GM12874 (cell line): ENCODE measurements at regions not wholly inside any gene's neighbourhood (a gene's known extent, or its start where the extent isn't known, plus 50 kb on each side); places are given as distances from the start of the nearest gene placed in this dataset.

ENCODE experiments used
- TF ChIP-seq, protein P1 (sequence below): IDR thresholded peaks from 2 replicates; pipeline ENCODE4 v1.5.1; 2011; ENCODE audit warnings: low read depth, mild to moderate bottlenecking, control low read depth, low read length, moderate library complexity; ENCODE audit not compliant: insufficient read depth

DNA sequence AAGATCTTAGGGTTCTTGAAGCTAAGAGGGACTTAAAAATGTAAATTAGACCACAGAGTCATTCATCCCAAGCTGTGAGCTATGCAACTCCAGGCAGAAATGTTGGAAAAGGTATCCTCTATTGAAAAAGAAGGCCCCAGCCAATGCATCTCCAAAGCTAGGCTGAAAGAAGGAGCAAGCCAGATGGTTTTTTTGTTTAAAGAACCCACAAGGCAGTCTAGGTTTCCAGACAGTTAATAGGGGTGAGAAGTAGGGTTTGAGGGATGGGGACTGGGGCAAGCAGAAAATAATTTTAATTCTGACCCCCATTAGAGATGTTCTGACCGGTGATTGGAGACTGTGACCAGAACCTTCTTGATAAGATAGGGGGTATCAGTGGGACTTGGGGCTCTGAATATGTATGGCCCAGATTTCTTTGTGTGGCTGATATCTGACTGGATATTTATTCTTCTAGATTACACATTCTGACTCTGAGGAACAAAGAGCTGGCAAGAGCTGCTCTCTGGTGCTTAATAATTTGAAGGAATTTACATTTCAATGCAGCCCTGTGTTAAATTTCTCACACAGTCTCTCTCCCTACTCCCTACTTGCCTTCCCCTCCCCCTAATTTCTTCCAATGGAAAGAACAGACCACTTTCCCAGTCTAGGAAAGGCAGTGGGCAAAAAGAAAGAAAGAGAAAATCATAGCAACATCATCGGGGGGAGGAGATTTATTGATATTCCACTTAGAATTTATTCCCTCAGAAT is 104.9 kb downstream of the NUF2 start:
- TF ChIP-seq, protein P1, sequence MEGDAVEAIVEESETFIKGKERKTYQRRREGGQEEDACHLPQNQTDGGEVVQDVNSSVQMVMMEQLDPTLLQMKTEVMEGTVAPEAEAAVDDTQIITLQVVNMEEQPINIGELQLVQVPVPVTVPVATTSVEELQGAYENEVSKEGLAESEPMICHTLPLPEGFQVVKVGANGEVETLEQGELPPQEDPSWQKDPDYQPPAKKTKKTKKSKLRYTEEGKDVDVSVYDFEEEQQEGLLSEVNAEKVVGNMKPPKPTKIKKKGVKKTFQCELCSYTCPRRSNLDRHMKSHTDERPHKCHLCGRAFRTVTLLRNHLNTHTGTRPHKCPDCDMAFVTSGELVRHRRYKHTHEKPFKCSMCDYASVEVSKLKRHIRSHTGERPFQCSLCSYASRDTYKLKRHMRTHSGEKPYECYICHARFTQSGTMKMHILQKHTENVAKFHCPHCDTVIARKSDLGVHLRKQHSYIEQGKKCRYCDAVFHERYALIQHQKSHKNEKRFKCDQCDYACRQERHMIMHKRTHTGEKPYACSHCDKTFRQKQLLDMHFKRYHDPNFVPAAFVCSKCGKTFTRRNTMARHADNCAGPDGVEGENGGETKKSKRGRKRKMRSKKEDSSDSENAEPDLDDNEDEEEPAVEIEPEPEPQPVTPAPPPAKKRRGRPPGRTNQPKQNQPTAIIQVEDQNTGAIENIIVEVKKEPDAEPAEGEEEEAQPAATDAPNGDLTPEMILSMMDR = no peak

DNA sequence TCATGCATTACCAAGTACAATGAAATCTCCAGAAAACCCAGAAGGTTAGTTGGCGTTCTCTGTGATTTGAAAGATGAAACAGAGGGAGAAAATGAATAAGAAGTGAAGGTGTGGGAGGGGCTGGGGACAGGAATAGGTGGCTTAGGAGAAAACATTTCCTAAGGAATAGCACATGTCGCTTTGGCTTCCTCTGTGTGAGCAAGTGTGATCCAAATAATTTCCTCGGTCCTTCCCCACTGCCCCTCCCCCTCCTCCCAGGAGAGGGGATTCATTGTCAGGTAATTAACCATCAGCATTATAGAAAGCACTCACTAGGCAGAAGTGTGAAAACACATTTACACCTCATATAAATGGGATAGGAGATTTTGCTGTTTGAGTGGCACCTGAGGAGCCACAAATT is 105.5 kb downstream of the NUF2 start:
- TF ChIP-seq, protein P1 = no peak

DNA sequence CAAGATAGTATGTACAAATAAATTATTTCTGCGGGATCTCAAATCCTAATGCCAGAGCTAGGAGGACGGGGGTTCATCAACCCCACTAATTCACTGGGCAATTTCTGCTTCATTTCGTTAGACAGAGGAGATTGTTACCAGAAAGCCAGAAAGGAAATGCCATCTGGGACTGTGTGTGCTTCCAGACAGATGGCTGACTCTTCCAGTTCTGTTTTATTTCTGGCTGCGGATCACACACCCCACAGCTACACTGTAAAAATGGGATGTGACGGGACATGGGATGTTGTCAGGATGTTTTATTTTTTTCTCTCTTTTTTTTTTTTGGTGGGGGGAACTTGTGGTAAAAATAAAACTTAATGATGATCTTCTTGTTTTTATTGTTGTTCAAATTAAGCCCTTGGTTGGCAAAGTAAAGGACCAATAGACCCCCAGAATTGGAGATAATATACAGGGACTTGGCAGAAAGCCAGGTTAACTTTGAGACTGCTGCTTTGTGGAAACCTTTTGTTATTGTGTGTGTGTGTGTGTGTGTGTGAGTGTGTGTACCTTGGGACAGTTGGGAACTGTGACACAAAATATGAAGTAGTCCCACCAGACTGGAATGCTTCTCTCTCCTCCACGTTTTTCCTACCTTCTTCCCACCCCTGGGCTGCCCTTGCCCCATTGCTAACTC is 114.5 kb downstream of the NUF2 start:
- TF ChIP-seq, protein P1 = no peak

DNA sequence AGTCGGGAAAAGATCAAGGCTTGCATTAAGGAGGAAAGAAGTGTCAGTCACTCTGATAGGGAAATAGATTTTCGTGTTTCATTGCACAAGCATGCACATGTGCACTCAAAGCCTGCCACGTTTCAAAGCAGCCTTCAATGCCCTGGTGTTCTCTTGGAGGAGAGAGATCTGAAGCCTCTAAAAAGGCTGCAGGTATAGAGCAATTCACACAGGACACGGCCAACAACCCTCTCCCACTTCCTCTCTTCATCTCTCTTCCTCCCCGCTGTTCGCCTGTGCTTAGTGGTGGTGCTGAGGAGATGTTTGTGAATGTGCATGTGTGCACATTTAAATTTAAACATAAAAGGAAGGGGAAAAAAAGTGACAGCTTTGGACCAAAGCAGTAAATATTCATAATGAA is 117.7 kb downstream of the NUF2 start:
- TF ChIP-seq, protein P1 = no peak

DNA sequence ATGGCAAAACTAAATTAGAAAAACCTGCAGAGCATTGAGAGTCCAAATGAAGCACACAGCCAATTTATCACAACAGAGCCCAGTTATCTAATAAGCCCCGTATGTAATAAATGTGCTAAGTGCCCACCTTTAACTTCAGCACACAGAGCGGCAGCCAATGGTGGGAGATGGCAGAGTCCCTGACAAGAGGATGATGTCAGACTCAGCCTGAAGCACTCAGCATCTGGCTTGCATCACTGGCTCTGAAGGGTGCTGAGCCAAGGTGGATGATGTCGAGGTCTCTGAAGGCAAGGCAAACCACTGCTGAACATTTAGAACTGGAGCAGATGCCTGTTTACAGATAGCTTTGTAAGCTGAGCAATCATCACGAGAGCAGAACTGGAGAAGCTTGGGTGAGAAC is 118.3 kb downstream of the NUF2 start:
- TF ChIP-seq, protein P1 = no peak

DNA sequence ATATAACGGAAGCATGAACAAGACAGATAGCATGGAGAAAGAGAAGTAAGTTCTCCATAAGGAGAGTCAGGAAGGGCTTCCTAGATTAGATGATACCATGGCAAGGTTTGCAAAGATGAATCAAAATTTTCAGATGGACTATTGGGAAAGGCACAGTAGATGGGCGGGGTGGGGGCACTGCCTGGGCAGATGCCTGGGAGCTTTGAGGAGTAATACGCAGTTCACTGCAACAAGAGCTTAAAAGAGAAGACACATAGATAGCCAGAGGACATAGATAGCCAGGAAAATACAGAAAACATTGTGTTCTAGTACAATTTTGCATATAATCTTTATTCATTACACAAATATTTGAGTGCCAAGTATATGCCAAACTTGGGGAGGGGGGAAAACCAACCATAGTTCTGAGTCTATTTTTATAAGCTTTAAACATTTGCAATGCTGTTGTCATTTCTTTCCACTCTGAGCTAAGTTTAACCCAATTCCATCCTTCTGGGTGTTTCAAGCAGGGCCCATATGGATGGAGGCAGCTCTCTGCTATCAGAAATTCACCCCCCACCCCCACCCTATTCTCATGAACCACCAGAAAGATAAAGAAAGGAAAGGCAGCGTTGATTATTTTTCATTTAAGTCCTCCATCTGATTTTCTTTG is 120.6 kb downstream of the NUF2 start:
- TF ChIP-seq, protein P1 = no peak

DNA sequence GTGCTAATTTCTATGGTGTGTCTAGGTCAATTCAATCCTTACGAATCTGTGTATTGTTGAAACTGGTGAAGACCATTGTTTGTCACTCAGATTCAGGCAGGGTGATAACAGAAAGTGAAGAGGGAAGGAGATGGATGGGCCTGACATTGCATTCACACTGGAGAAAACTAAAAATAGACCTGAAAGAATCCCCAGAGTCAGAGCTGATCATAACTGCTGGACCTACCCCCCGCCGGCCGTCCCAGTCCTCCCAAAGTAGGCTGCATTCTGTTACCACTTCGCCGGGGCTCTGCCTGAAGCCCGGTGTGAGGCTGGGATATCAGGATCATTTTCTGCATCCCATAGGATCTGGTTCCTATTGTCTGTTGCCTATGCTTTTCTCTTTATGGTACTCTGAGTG is 121.1 kb downstream of the NUF2 start:
- TF ChIP-seq, protein P1 = no peak
